ENCODE measurements at regions not wholly inside any gene's neighbourhood (a gene's known extent, or its start where the extent isn't known, plus 50 kb on each side); places are given as distances from the start of the nearest gene placed in this dataset.

GRCh38 chr2:114089636-114090319, 199.9 kb downstream of the ACTR3 start:
- TF ChIP-seq CTCF (IDR thresholded peaks at IDR 0.05): no peak
- no peak for TF ChIP-seq POLR2AphosphoS5 (IDR thresholded peaks at IDR 0.05)
